Daoy (cell line): ENCODE measurements at regions not wholly inside any gene's neighbourhood (a gene's known extent, or its start where the extent isn't known, plus 50 kb on each side); places are given as distances from the start of the nearest gene placed in this dataset.

Source experiments
- DNase-seq: peaks from one replicate; pipeline ENCODE4 v3.0.0-alpha.2; 2015; ENCODE audit warnings: low read depth

GRCh38 chr9:79885093-79885857, 313.5 kb downstream of the TLE4 start:
- no peak for DNase-seq

- no peak for DNase-seq
These were observed 312.8 kb downstream of the TLE4 start for GRCh38 chr9:79884546-79884945.

GRCh38 chr9:79883073-79883645, 311.4 kb downstream of the TLE4 start:
- DNase-seq = no peak

DNA sequence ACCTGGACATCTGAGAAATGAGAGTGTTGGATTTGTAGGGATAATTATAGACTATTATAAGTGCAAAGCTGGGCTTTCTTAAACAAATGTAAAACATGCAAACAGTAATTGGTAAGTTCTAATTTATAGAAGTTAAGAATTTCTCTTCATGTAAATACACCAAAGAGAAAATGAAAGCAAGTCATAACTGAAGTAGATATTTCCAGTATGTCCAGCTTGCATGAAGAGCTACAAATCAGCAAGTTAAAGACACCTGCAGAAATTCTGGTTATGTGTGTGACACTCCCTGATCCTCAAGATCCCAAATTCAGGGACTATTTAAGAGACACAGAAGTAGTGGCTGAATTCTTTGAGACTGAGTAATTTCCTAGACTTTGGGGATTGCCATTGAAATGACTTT, 308.9 kb downstream of the TLE4 start:
- no peak for DNase-seq

DNA sequence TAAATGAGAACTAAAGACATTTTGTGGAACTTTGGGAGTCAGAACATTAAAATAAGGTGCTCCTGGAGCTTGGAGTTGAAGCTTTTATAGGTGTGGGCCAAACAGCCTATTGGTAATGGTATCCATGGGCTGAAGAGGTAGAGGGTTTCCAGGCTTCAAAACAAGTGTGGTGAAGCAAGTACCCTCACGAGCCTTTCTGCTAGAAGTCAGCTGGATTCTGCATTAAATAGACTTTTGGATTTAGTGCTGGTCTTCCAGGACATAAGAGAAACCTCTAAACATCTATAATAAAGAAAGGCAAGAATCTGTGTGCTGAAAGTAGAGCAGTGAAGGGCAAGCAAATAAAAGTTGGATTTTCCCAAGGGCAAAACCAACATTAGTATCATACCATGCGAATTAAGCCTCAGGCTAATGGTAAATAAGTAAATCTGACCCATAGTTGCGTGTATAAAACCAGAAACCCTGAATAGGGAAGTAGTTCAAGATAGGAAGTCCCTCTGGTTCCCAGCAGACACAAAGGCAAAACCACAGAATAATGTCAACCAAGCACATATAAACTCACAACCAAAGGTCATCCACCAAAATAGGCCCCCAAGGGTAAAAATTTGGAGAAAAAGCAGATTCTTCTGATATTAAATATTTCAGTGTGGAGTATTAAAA, 306.3 kb downstream of the TLE4 start:
- DNase-seq = no peak

DNA sequence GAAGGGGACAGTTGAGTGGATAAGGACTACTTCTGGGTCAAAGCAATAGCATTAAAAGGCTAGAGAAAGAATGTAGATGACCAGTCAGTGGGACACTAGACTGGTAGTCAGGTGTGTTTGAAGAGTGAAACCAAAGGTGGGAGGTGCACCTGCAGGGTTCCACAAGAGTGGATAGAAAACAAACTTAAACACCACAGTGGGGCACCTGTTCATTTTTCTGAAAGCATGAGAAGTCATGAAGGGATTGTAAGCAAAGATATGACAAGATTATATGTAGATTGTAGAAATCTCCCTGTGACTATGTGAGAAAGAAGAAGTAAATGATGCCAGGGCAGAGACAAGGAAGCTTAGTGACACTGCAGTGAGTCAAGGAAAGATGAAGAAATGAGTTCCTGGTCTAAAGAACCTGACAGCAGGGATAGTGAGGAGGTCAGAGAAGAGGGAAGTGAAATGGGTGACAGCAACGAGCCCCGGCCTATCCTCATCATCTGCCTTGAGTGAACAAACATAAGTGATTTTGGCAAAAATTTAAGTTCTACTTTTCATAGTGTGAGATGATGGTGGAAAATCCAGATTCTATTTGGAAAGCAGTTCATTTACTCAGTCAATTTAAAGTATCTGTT, 296.9 kb downstream of the TLE4 start:
- no peak for DNase-seq

GRCh38 chr9:79862921-79863890, 291.4 kb downstream of the TLE4 start:
- DNase-seq = no peak

DNA sequence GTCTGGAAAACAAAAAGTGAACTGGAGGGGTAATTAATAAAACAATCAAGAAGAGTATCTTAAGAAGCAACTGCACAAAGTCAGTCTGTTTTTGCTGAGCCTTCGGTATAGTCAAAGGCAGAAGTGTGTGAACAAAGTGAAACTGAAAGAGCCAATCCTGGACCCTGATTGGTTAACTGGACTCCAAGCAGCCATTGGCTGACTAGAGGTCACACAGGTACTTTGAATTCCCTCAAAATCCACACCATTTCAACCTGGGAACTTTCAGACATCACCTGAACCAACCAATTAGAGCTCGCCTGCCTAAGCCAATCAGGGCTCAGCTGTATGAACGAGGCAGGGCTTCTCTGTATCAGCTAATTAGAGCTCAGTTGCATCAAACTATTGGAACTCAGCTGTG, 286.7 kb downstream of the TLE4 start:
- DNase-seq = peak; percentile 70

- peak; percentile 14 for DNase-seq
These were observed 285.4 kb downstream of the TLE4 start for GRCh38 chr9:79857188-79857587.

DNA sequence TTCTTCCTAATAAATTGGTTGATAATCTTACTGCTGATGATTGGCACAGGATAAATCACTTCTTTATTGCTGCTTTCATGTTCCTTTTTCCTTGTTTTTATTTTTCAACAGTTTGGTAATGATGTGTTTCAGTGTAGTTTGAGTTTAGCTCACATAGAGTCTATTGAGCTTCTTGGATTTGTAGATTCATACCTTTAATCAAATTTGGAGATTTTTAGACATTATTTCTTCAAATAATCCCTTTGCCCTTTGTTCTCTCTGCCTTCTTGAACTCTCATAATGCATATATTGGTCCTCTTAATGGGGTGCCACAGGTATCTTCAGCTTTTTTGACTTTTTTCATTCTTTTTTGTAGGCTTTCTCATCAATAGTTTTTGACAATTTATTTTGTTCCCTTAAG, 275.3 kb downstream of the TLE4 start:
- no peak for DNase-seq

GRCh38 chr9:79829566-79830302, 258.0 kb downstream of the TLE4 start:
- DNase-seq = no peak

DNA sequence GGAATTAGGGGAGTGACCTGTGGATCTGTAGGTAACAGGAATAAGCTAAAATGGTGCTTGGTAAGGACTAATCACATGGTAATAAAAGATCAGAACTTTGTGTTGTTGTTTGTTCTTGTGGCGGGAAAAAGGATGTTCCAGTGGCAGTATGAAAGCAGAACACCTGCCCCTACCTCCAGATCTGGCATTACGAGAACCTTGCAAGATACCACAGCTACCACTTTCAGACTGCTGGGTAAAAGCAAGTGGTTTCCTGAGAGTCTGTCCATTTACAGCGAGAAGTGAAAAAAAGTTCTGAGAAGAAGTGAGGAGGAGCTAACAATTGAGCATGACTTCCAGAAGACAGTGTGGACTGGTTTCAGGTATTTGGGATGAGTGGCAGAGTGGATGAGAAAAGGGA, 252.5 kb downstream of the TLE4 start:
- DNase-seq = no peak

DNA sequence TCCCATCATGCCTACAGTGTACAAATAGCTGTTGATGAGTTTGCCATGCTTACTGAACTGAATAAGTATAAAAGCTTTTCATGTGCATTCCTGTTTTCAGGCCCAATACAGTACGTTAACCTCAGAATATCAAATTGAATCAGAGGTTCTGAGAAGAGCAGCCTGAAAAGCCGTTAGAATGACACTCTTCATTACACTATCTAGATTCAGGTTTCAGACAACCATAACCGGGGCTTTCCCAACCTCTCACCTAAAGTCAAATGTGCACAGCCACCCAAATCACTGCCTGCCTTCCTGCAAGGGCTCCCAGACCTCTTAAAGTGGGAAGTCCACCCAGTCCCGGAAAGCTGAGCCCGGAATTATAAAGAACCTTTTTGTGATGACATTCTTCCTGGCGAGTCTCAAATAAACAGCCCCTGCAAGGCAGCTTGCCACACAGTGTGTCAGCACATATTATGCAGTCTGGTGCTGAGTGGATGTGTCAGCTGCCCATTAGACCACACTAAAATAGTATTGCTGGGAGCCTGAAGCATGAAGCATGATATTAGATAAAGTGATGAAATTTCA, 245.8 kb downstream of the TLE4 start:
- DNase-seq = peak; percentile 82

DNA sequence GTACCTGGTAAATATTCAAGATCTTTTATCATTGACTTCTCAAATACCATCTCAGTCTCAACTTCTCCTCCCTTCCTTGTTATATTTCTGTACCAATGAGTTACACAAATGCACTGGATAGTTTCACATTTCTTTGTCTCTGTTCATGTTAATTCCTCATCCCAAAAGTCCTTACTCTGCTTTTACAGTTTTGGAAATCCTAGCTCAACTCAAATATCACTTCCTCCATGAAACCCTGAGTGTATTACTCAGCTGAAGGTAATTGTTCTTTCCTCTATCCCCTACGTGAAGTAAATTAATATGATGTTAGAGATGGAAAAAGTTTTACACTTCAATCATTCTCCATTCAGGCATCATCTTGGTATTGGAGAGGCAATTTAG, 241.5 kb downstream of the TLE4 start:
- no peak for DNase-seq

DNA sequence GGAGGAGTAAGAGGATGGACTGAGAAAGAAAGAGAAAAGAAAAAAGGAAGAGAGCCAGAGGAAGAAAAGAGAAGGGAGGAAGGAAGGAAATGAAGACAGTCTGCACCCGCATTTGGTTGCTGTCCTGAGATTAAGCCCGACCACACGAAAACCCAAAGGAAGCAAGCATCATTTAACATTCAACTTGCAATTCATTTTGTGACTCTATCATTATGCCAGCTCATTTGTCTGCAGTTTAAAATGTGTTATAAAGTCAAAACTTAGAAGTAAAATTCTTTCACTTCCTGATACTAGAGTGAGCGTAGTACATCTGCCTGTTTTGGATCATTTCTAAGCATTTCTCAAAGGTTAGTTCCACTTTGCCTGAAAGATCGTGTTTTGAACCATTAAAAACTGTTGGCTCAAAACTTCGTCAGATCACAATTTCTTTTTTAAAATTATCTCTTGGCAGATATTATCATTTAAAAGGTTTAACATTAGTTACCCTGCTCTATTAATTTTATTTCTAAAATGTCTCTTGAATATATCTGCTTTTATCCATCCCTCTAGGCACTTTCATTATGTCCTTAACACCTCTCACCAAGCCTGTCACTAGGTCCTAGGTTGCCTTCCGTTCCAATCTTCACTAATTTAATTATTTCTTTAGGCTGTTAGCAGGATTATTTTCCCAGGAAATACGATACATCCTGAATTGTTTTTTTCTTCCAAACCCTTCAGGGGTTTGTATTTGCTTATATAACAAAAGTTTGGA, 240.9 kb downstream of the TLE4 start:
- peak; percentile 75 for DNase-seq

DNA sequence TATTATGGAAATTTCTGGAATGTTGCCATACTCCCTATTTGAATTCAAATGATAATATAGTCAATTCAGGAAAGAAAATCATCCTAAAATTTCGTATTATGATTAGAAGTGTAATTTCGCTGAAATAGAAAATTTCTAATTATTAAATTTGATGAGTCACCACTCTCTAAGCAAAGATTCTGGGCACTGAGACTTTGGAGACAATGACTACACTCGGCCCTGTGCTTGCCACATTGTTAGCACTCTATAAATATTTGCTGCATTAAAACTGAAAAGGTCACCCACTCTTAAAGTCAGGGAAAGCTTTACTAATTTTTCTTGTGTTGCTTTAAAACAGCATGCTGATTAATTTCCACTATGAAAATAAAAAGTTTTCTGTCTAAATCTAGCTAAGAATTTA, 240.3 kb downstream of the TLE4 start:
- peak; percentile 35 for DNase-seq

DNA sequence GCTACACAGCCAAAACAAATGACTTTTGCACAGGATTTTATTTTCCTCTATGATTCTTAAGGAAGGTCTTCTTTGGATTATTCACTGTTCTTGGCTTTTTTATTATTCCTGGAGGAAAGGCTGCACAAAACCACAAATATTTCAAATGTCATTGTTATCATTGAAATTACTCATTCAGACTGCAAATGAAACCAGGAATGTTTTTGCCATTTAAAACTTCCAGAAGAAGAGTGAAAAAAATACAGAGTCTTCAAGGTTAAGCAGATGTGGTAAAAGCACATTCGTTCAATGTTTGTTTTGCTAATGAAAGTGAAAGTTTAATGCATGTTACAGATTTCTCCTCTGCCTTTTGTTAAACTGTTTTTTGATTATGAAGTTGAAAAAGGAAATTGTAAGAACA, 238.2 kb downstream of the TLE4 start:
- peak; percentile 58 for DNase-seq

- DNase-seq = no peak
These were observed 237.6 kb downstream of the TLE4 start for GRCh38 chr9:79809316-79809876.

DNA sequence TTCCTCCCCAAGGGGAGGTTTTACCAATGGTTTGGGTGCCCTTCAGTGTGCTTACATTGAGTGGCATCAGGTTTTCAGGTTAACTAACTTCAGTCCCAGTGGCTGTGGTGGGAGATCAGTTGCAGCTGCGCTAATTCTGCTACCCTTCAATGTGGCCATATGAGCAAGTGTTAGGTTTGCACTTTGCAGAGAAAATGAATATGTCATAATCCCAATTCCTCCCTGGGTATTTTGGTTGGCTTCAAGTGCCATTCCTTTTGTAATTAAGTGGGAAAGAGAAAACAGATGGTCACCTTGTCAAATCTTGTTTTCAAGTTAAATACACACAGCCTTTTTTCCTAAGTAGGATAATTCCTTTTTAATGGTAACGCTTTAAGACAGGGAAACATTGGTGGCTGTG, 236.2 kb downstream of the TLE4 start:
- DNase-seq = no peak

DNA sequence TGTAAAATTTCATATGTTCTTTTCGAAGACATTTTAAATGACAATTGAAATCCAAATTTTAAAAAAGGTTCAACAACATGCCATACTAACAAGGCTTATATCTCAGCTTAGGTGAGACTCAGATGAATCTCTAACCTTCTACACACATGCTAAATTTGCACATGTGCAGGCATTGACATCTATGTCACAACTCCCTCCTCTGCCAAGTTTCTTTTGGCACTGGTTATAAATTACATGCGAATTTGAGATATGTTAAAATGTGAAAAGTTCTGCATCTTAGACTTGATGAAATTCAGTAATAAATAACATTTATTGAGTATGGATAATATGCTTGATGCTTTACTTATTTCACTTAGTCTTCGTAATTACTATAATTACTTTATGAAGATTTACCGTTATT, 234.3 kb downstream of the TLE4 start:
- no peak for DNase-seq
